ENCODE measurements at regions not wholly inside any gene's neighbourhood (a gene's known extent, or its start where the extent isn't known, plus 50 kb on each side); places are given as distances from the start of the nearest gene placed in this dataset.

- H3K27me3 ChIP-seq (ENCODE audit: control insufficient read depth, insufficient read depth), result no peaks in the 10 kb centered on the region
- no peak for ATAC-seq
- no peak overlapping the region for H3K4me3 ChIP-seq (ENCODE audit: low read length)
- no peaks in the 10 kb centered on the region for H3K4me1 ChIP-seq (ENCODE audit: control insufficient read depth, insufficient read depth, low read length)
- no peak for DNase-seq
- H3K9me3 ChIP-seq (ENCODE audit: control insufficient read depth, low read length), result no peaks in the 10 kb centered on the region
- 81% methylated on average over 1 of the region's 1 CpG for WGBS
- H3K27ac ChIP-seq (ENCODE audit: low read length), result no peak overlapping the region
- intact Hi-C loops (cut with DNase I), result no loop called here
Observed at GRCh38 chr5:99906776-99907175, 628.4 kb upstream of the FAM174A start.

GRCh38 chr5:99901972-99902371, 633.2 kb upstream of the FAM174A start:
- no peaks in the 10 kb centered on the region for H3K4me1 ChIP-seq (ENCODE audit: control insufficient read depth, insufficient read depth, low read length)
- H3K27ac ChIP-seq (ENCODE audit: low read length), result no peak overlapping the region
- no peaks in the 10 kb centered on the region for H3K27me3 ChIP-seq (ENCODE audit: control insufficient read depth, insufficient read depth)
- ATAC-seq (no peak), DNase-seq (no peak)
- no peaks in the 10 kb centered on the region for H3K9me3 ChIP-seq (ENCODE audit: control insufficient read depth, low read length)
- H3K4me3 ChIP-seq (ENCODE audit: low read length), result no peak overlapping the region
- intact Hi-C loops (cut with DNase I), result no loop called here

- WGBS, result 82% methylated on average over 1 of the region's 1 CpG
- H3K27me3 ChIP-seq (ENCODE audit: control insufficient read depth, insufficient read depth), result no peaks in the 10 kb centered on the region
- DNase-seq (no peak), ATAC-seq (no peak)
- intact Hi-C loops (cut with DNase I), result no loop called here
- H3K9me3 ChIP-seq (ENCODE audit: control insufficient read depth, low read length), result no peaks in the 10 kb centered on the region
- H3K4me1 ChIP-seq (ENCODE audit: control insufficient read depth, insufficient read depth, low read length), result no peaks in the 10 kb centered on the region
- no peak overlapping the region for H3K27ac ChIP-seq (ENCODE audit: low read length)
- H3K4me3 ChIP-seq (ENCODE audit: low read length), result no peak overlapping the region
Observed at GRCh38 chr5:99900302-99900852, 634.8 kb upstream of the FAM174A start.

GRCh38 chr5:99879791-99880511, 655.2 kb upstream of the FAM174A start:
- Histone ChIP-seq H3K4me1 (ENCODE audit: control insufficient read depth, insufficient read depth, low read length) (no peaks in the 10 kb centered on the region), H3K9me3 (ENCODE audit: control insufficient read depth, low read length) (no peaks in the 10 kb centered on the region), H3K27me3 (ENCODE audit: control insufficient read depth, insufficient read depth) (no peaks in the 10 kb centered on the region), H3K27ac (ENCODE audit: low read length) (no peak overlapping the region), H3K4me3 (ENCODE audit: low read length) (no peak overlapping the region)
- 82% methylated on average over 4 of the region's 4 CpGs for WGBS
- intact Hi-C loops (cut with DNase I), result no loop called here
- DNase-seq, result no peak
- no peak for ATAC-seq

- DNase-seq (peak in 1 of 3 donors; percentile 5), ATAC-seq (no peak)
- no peak overlapping the region for H3K27ac ChIP-seq (ENCODE audit: low read length)
- no peak overlapping the region for H3K4me3 ChIP-seq (ENCODE audit: low read length)
- no peaks in the 10 kb centered on the region for H3K27me3 ChIP-seq (ENCODE audit: control insufficient read depth, insufficient read depth)
- H3K4me1 ChIP-seq (ENCODE audit: control insufficient read depth, insufficient read depth, low read length), result no peaks in the 10 kb centered on the region
- intact Hi-C loops (cut with DNase I), result no loop called here
- WGBS, result 81% methylated on average over 5 of the region's 5 CpGs
- no peaks in the 10 kb centered on the region for H3K9me3 ChIP-seq (ENCODE audit: control insufficient read depth, low read length)
Observed at GRCh38 chr5:99878830-99879229, 656.3 kb upstream of the FAM174A start.

GRCh38 chr5:99866740-99867139, 668.4 kb upstream of the FAM174A start:
- WGBS, result 51% methylated on average over 2 of the region's 2 CpGs
- DNase-seq (no peak), ATAC-seq (no peak)
- no peak overlapping the region for H3K4me3 ChIP-seq (ENCODE audit: low read length)
- H3K4me1 ChIP-seq (ENCODE audit: control insufficient read depth, insufficient read depth, low read length), result no peaks in the 10 kb centered on the region
- intact Hi-C loops (cut with DNase I), result no loop called here
- H3K27me3 ChIP-seq (ENCODE audit: control insufficient read depth, insufficient read depth), result no peaks in the 10 kb centered on the region
- no peaks in the 10 kb centered on the region for H3K9me3 ChIP-seq (ENCODE audit: control insufficient read depth, low read length)
- no peak overlapping the region for H3K27ac ChIP-seq (ENCODE audit: low read length)

- ATAC-seq, result no peak
- no peaks in the 10 kb centered on the region for H3K4me1 ChIP-seq (ENCODE audit: control insufficient read depth, insufficient read depth, low read length)
- intact Hi-C loops (cut with DNase I), result no loop called here
- DNase-seq, result no peak
- H3K4me3 ChIP-seq (ENCODE audit: low read length), result no peak overlapping the region
- no peak overlapping the region for H3K27ac ChIP-seq (ENCODE audit: low read length)
- H3K9me3 ChIP-seq (ENCODE audit: control insufficient read depth, low read length), result no peaks in the 10 kb centered on the region
- no peaks in the 10 kb centered on the region for H3K27me3 ChIP-seq (ENCODE audit: control insufficient read depth, insufficient read depth)
Observed at GRCh38 chr5:99865159-99865558, 670.0 kb upstream of the FAM174A start.

- no peak for ATAC-seq
- no peaks in the 10 kb centered on the region for H3K27me3 ChIP-seq (ENCODE audit: control insufficient read depth, insufficient read depth)
- H3K9me3 ChIP-seq (ENCODE audit: control insufficient read depth, low read length), result no peaks in the 10 kb centered on the region
- no peak for DNase-seq
- H3K27ac ChIP-seq (ENCODE audit: low read length), result no peak overlapping the region
- intact Hi-C loops (cut with DNase I), result no loop called here
- WGBS, result 96% methylated on average over 4 of the region's 4 CpGs
- no peaks in the 10 kb centered on the region for H3K4me1 ChIP-seq (ENCODE audit: control insufficient read depth, insufficient read depth, low read length)
- H3K4me3 ChIP-seq (ENCODE audit: low read length), result no peak overlapping the region
Observed at GRCh38 chr5:99835791-99836190, 699.4 kb upstream of the FAM174A start.

GRCh38 chr5:99827136-99827535, 708.0 kb upstream of the FAM174A start:
- Histone ChIP-seq H3K27ac (ENCODE audit: low read length) (no peak overlapping the region), H3K4me1 (ENCODE audit: control insufficient read depth, insufficient read depth, low read length) (no peaks in the 10 kb centered on the region), H3K27me3 (ENCODE audit: control insufficient read depth, insufficient read depth) (no peaks in the 10 kb centered on the region), H3K9me3 (ENCODE audit: control insufficient read depth, low read length) (no peaks in the 10 kb centered on the region), H3K4me3 (ENCODE audit: low read length) (no peak overlapping the region)
- ATAC-seq (no peak), DNase-seq (no peak)
- intact Hi-C loops (cut with DNase I), result no loop called here
- 84% methylated on average over 2 of the region's 2 CpGs for WGBS

- no peak for DNase-seq
Observed at GRCh38 chr5:99817796-99818195, 717.4 kb upstream of the FAM174A start.

GRCh38 chr5:99814321-99815063, 720.7 kb upstream of the FAM174A start:
- ATAC-seq (no peak), DNase-seq (no peak)
- H3K4me3 ChIP-seq (ENCODE audit: low read length), result no peak overlapping the region
- intact Hi-C loops (cut with DNase I), result no loop called here
- H3K4me1 ChIP-seq (ENCODE audit: control insufficient read depth, insufficient read depth, low read length), result no peaks in the 10 kb centered on the region
- no peaks in the 10 kb centered on the region for H3K9me3 ChIP-seq (ENCODE audit: control insufficient read depth, low read length)
- WGBS, result 80% methylated on average over 3 of the region's 3 CpGs
- H3K27me3 ChIP-seq (ENCODE audit: control insufficient read depth, insufficient read depth), result no peaks in the 10 kb centered on the region
- no peak overlapping the region for H3K27ac ChIP-seq (ENCODE audit: low read length)

More at GRCh38 chr5:99817796-99818195, 717.4 kb upstream of the FAM174A start:
- no peaks in the 10 kb centered on the region for H3K27me3 ChIP-seq (ENCODE audit: control insufficient read depth, insufficient read depth)
- H3K27ac ChIP-seq (ENCODE audit: low read length), result no peak overlapping the region
- no peak overlapping the region for H3K4me3 ChIP-seq (ENCODE audit: low read length)
- no peak for ATAC-seq
- no peaks in the 10 kb centered on the region for H3K4me1 ChIP-seq (ENCODE audit: control insufficient read depth, insufficient read depth, low read length)
- WGBS, result 89% methylated on average over 17 of the region's 17 CpGs
- no peaks in the 10 kb centered on the region for H3K9me3 ChIP-seq (ENCODE audit: control insufficient read depth, low read length)
- intact Hi-C loops (cut with DNase I), result no loop called here

Measured in right cardiac atrium (tissue), 5 donors.